HS-27A (cell line): ENCODE measurements at regions not wholly inside any gene's neighbourhood (a gene's known extent, or its start where the extent isn't known, plus 50 kb on each side); places are given as distances from the start of the nearest gene placed in this dataset.
"Not testable (repeated sequence)": the region's sequence is repeated elsewhere in the genome, so short reads cannot be mapped to it uniquely, and the experiment has no call there.

Experiments
- DNase-seq: peaks from one replicate; pipeline ENCODE4 v3.0.0-alpha.2; 2012; ENCODE audit warnings: low read depth, missing footprints

DNA sequence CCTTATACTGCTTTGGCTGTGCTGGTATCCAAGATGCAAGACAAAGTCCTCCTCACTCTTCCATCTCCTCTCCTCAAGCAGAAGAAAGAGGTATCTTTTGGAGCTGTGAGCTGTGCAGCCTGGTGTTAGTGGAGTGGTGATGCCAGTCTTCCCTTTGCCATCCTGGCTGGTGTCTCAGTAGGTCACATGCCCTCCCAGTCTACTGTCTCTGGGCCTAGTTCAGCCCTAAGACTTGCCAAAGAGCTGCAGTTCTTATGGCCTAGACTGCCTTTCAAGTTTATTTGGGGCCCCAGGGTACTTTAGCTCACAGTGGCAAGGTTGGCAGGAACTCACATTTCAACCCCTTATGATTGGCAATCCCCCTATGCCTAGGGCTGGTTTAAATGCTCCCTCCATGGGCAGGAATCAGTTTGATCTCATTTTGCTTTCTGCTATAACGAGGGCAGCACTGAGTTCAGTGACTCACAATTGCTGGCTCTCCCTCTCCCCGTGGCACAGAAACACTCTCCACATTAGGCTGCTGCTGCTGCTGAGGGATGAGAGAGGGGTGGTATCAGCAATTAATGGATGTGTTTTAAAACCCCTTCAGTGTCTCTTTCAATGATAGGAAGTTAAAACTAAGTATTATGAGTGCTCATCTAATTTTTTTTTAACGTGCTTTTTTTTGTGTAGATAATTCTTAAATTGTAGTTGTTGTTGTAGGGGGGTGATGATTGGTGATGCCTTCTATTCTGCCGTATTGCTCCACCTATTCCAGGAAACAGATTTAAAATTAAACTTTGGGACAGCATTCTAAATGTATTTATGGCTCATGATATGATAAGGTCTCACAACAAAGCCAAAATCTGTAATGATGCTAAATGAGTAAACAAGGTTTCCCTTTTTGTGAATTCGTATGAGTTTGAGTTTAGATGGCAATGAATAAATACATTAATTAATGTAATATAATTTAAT lies 1295.0 kb downstream of the JRKL start:
- DNase-seq: no peak

DNA sequence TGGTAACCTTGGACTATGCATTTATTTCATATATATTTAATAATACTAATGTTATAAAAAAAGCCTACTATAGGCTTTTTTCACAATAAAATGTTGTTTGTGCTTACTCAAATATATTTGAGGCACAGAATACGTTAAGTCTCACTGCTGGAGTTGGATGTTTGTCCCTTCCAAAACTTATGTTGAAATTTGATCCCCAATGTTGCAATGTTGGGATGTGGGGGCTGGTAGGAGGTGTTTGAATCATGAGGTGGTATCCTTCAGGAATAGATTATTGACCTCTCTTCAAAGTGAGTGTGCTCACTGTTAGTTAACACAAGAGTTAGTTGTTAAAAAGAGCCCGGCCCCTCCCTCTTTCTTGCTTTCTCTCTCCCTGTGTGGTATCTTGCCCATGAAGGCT lies 1295.9 kb downstream of the JRKL start:
- no peak for DNase-seq

DNA sequence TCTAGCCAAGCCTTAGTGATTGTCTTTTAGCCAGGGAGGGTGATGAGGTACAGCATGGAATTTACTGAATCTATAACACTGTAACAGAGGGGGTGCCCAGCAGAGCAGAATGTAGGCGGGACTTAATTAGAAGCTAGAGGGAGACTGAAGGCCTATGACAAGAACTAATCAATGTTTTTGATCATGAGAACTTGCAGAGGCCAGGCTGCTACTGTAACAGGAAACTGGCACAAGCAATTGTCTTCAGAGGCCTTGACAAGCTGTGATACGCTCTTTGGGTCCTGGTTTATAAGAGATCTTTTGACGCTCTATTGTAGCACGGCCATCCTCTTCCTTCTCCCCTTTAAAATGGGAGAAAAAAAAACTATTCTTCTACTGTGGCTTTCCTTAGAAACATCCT lies 1297.3 kb downstream of the JRKL start:
- DNase-seq: no peak

- no peak for DNase-seq
Observed at GRCh38 chr11:97691061-97691460, 1301.2 kb downstream of the JRKL start.

GRCh38 chr11:97702951-97703350 lies 1313.1 kb downstream of the JRKL start:
- DNase-seq: no peak

GRCh38 chr11:97703851-97704250 lies 1314.0 kb downstream of the JRKL start:
- DNase-seq: no peak

- not testable (repeated sequence) for DNase-seq
Observed at GRCh38 chr11:97705441-97705840, 1315.3 kb upstream of the CNTN5 start.

DNA sequence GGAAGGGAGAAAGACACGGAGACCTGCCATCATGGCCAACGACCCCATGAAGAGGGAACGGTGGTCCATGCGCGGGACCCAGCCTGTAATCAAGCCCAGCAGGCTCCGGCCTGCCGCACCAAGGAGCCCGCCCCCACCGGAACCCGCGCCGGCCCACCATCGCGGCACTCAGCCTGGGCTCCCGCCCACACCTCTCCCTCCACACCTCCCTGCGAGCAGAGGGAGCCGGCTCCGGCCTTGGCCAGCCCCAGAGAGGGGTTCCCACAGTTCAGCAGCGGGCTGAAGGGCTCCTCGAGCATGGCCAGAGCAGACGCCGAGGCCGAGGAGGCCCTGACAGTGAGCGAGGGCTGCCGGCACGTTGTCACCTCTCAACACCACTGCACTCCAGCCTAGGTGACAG lies 1302.8 kb upstream of the CNTN5 start:
- no peak for DNase-seq

- DNase-seq: peak; percentile 76
Observed at GRCh38 chr11:97722065-97722464, 1298.7 kb upstream of the CNTN5 start.

GRCh38 chr11:97722721-97723120 lies 1298.0 kb upstream of the CNTN5 start:
- DNase-seq: no peak

GRCh38 chr11:97729546-97730272 lies 1291.0 kb upstream of the CNTN5 start:
- no peak for DNase-seq

DNA sequence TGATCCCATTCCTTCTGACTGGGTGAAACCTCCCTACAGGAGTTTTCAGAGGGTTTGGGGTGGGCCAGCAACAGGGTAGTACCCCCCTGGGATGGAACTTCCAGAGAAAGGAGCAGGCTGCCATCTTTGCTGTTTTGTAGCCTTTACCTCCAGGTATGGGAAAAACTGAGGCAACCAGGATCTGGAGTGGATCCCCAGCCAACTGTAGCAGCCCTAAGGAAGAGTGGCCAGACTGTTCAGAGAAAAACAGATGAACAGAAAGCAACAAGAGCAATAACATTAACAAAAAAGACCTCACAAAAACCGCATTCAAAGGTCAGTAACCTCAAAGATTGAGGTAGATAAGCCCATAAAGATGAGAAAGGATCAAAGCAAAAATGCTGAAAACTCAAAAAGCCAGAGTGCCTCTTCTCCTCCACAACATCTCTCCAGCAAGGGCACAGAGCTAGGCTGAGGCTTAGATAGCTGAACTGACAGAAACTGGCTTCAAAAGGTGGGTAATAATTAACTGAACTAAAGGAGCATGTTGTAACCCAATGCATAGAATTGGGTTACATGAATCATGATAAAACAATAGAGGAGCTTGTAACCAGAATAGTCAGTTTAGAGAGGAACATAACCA lies 1288.6 kb upstream of the CNTN5 start:
- no peak for DNase-seq

DNA sequence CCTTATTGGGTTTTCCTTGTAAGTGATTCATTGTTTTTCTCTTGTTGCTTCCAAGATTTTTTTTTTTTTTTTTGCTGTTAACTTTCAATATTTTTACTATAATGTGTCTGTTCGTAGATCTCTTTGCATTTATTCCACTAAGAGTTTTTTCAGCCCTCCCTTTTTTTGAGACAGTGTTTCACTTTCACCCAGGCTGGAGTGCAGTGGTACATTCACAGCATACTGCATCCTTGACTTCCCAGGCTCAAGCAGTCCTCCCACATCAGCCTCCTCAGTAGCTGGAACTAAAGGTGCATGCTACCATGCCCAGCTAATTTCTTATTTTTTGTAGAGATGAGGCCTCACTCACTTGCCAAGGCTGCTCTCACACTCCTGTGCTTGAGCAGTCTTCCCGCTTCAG lies 1282.0 kb upstream of the CNTN5 start:
- DNase-seq: no peak

DNA sequence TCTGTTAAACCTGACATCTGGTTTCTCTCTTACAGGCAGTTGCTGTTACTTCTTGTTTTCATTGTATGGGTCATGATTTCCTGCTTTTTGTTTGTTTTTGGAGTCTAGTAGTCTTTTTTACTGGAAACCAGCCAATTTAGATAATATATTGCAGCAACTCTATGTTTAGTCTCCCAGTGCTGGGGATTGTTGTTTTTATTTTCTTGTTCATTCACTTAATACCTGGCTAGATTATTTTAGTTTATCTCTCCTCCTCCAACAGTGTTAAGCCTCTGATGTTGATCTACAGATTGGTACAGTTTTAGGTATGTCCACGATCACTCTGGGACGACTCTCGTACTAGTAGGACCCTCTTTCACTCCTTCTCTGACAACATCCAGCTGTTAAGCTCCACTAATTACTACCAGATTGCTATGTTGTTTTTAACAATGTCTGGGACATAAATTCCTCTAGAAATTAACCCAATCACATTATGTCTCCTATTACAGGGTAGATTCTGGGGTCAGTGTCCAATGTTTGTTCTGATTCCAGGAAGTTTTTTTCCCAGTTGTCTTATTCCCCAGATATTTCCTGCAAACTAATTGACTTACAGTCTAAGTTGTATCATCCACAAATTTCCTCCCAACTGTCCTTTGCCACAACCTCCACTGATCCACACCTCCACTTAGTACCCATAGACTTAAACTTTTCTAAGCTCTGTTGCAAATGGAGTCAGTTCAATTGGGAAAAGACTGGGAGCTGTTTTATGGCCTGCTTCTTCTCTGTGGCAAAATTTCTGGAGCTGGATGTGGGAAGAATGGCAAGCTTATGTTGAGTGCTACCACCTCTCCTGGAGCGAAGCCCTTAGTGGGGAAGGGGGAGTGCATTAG lies 1280.6 kb upstream of the CNTN5 start:
- no peak for DNase-seq

DNA sequence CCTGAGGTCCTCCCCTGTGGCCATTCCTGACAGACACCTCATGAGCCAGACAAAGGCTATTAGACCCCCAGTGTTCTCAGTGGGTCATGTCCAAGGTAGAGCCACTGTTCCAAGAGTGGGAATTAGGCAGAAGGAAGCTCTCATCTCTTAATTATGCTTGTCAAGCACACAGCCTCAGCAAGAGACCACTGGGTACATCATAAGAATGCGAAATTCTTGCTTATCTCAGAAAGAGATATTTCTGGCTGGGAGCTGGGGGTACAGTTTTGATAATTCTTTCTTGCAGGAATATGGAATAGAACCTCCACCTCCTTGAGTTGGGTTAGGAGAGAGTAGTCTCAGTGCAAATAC lies 1280.0 kb upstream of the CNTN5 start:
- no peak for DNase-seq

- no peak for DNase-seq
Observed at GRCh38 chr11:97742717-97743116, 1278.0 kb upstream of the CNTN5 start.

DNA sequence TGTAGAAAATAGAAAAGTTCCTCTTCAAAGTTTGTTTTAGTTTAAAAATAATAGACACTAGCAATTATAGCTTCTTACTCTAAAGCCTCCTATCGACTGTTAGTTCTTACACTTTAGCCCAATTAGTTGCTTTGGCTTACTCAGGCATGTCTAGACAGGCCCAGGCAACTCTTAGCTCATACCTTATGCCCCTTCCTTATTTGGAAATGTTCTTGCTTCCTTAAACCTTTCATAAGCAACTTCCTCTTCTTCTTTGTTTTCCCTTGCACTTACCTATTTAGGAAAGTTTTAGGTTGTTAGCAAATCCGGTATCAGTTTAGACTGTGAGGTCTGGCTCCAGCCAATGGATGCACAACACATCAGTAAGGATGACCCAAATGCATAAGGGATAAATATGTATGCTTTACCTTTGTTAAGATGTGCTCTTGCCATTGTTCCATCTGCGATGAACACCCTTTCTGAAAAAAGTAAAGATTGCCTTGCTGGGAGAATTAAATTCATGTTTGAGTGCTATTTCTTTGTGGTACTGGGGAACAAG lies 1277.5 kb upstream of the CNTN5 start:
- no peak for DNase-seq

DNA sequence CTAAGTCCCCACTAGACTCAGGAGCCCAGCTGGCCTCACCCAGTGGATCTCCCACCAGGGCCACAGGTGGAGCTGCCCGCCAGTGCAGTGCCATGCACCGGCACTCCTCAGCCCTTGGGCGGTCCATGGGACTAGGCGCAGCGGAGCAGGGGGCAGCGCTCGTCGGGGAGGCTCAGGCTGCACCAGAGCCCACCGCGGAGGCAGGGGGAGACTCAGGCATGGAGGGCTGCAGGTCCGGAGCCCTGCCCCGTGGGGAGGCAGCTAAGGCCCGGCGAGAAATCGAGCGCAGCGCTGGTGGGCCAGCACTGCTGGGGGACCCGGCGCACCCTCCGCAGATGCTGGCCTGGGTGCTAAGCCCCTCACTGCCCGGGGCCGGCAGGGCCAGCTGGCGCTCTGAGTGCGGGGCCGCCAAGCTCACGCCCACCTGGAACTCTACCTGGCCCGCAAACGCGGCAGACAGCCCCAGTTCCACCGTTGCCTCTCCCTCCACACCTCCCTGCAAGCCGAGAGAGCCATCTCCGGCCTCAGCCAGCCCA lies 1275.2 kb upstream of the CNTN5 start:
- no peak for DNase-seq

DNA sequence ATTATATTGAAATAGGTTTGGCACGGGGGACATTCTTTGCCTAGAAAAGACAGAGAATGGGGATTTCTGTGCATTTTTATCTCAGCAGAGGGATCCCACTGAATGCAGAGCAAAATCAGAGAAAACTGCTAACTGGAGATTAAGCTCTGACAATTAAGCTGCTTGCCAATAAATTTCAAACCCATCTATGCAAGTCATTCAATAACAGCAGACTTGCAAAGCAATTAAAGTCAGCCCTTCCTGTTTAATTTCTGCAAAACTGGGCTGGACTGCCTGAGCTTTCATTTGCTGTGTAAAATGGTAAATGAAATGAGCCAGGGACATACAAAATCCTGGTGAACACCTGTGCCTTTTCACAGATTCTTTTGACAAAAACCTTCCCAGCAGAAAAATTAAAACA lies 1273.9 kb upstream of the CNTN5 start:
- DNase-seq: no peak

GRCh38 chr11:97751405-97751804 lies 1269.3 kb upstream of the CNTN5 start:
- no peak for DNase-seq

DNA sequence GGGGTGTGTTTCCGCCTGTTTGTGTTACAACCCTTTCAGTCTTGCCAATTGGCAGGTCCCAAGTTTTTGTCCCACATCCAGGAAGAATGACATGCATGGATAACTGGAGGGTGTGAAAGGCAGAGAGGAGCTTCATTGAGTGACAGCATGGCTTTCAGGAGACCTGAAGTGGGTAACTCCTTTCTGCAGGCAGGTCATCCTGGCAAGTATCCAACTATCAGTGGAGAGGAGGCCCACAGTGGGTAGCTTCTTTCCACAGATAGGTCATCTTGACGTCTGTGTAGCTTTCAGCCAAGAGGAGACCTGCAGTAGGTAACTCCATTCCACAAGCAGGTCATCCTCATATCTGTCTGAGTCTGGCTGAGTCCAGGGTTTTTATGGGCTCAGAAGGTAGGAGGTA lies 1268.8 kb upstream of the CNTN5 start:
- DNase-seq: no peak
